Fibroblast of skin of right quadriceps (primary cell): ENCODE measurements at regions not wholly inside any gene's neighbourhood (a gene's known extent, or its start where the extent isn't known, plus 50 kb on each side); places are given as distances from the start of the nearest gene placed in this dataset.
"Not testable (repeated sequence)": the region's sequence is repeated elsewhere in the genome, so short reads cannot be mapped to it uniquely, and the experiment has no call there.

Experiments
- DNase-seq: peaks from one replicate; pipeline ENCODE4 v3.0.0-alpha.2; 2013

- DNase-seq: no peak
Observed at GRCh38 chr3:10667901-10668476, 148.0 kb upstream of the SLC6A11 start.

- no peak for DNase-seq
Observed at GRCh38 chr3:10669490-10670048, 146.5 kb upstream of the SLC6A11 start.

- no peak for DNase-seq
Observed at GRCh38 chr3:10672422-10672821, 143.6 kb upstream of the SLC6A11 start.

GRCh38 chr3:10674578-10674977 is 141.4 kb upstream of the SLC6A11 start:
- DNase-seq: no peak

- DNase-seq: no peak
Observed at GRCh38 chr3:10676905-10677304, 139.1 kb upstream of the SLC6A11 start.

- DNase-seq: no peak
Observed at GRCh38 chr3:10678796-10679376, 137.1 kb upstream of the SLC6A11 start.

- no peak for DNase-seq
Observed at GRCh38 chr3:10680796-10681195, 135.2 kb upstream of the SLC6A11 start.

GRCh38 chr3:10682692-10683091 is 133.3 kb upstream of the SLC6A11 start:
- DNase-seq: no peak

- no peak for DNase-seq
Observed at GRCh38 chr3:10683106-10683505, 132.9 kb upstream of the SLC6A11 start.

- no peak for DNase-seq
Observed at GRCh38 chr3:10688126-10688525, 127.9 kb upstream of the SLC6A11 start.

GRCh38 chr3:10688548-10689172 is 127.4 kb upstream of the SLC6A11 start:
- DNase-seq: no peak

- DNase-seq: no peak
Observed at GRCh38 chr3:10692039-10692622, 123.9 kb upstream of the SLC6A11 start.

- DNase-seq: no peak
Observed at GRCh38 chr3:10693457-10693856, 122.6 kb upstream of the SLC6A11 start.

- no peak for DNase-seq
Observed at GRCh38 chr3:10694179-10694578, 121.8 kb upstream of the SLC6A11 start.

GRCh38 chr3:10695186-10695585 is 120.8 kb upstream of the SLC6A11 start:
- not testable (repeated sequence) for DNase-seq

GRCh38 chr3:10695595-10696285 is 120.3 kb upstream of the SLC6A11 start:
- DNase-seq: no peak

GRCh38 chr3:10697918-10698317 is 118.1 kb upstream of the SLC6A11 start:
- no peak for DNase-seq

GRCh38 chr3:10700821-10701220 is 115.2 kb upstream of the SLC6A11 start:
- DNase-seq: no peak

- no peak for DNase-seq
Observed at GRCh38 chr3:10702961-10703740, 112.9 kb upstream of the SLC6A11 start.

- peak; percentile 44 for DNase-seq
Observed at GRCh38 chr3:10703875-10704274, 112.2 kb upstream of the SLC6A11 start.

GRCh38 chr3:10706156-10706739 is 109.8 kb upstream of the SLC6A11 start:
- DNase-seq: no peak
